ENCODE measurements at regions not wholly inside any gene's neighbourhood (a gene's known extent, or its start where the extent isn't known, plus 50 kb on each side); places are given as distances from the start of the nearest gene placed in this dataset.
"Not testable (repeated sequence)": the region's sequence is repeated elsewhere in the genome, so short reads cannot be mapped to it uniquely, and the experiment has no call there.

- no peak for DNase-seq (ENCODE audit: low read depth)
These were observed 269.0 kb downstream of the NSUN3 start for GRCh38 chr3:94331831-94332230.

GRCh38 chr3:94336046-94336753, 273.3 kb downstream of the NSUN3 start:
- DNase-seq (ENCODE audit: low read depth): no peak

- no peak for DNase-seq (ENCODE audit: low read depth)
These were observed 282.2 kb downstream of the NSUN3 start for GRCh38 chr3:94345101-94345500.

GRCh38 chr3:94349310-94349878, 286.5 kb downstream of the NSUN3 start:
- DNase-seq (ENCODE audit: low read depth): no peak

- no peak for DNase-seq (ENCODE audit: low read depth)
These were observed 293.7 kb downstream of the NSUN3 start for GRCh38 chr3:94356581-94356980.

- no peak for DNase-seq (ENCODE audit: low read depth)
These were observed 297.1 kb downstream of the NSUN3 start for GRCh38 chr3:94359996-94360395.

- DNase-seq (ENCODE audit: low read depth): no peak
These were observed 298.1 kb downstream of the NSUN3 start for GRCh38 chr3:94360987-94361386.

- DNase-seq (ENCODE audit: low read depth): no peak
These were observed 299.5 kb downstream of the NSUN3 start for GRCh38 chr3:94362393-94362792.

GRCh38 chr3:94365006-94365405, 302.1 kb downstream of the NSUN3 start:
- no peak for DNase-seq (ENCODE audit: low read depth)

- DNase-seq (ENCODE audit: low read depth): no peak
These were observed 309.2 kb downstream of the NSUN3 start for GRCh38 chr3:94372026-94372425.

GRCh38 chr3:94373456-94373855, 310.6 kb downstream of the NSUN3 start:
- no peak for DNase-seq (ENCODE audit: low read depth)

GRCh38 chr3:94374439-94375161, 311.7 kb downstream of the NSUN3 start:
- no peak for DNase-seq (ENCODE audit: low read depth)

GRCh38 chr3:94377123-94377696, 314.3 kb downstream of the NSUN3 start:
- DNase-seq (ENCODE audit: low read depth): not testable (repeated sequence)

- not testable (repeated sequence) for DNase-seq (ENCODE audit: low read depth)
These were observed 315.0 kb downstream of the NSUN3 start for GRCh38 chr3:94377863-94378262.

- no peak for DNase-seq (ENCODE audit: low read depth)
These were observed 315.5 kb downstream of the NSUN3 start for GRCh38 chr3:94378322-94378721.

- DNase-seq (ENCODE audit: low read depth): no peak
These were observed 316.4 kb downstream of the NSUN3 start for GRCh38 chr3:94379264-94379663.

GRCh38 chr3:94394885-94395284, 332.0 kb downstream of the NSUN3 start:
- DNase-seq (ENCODE audit: low read depth): no peak

- DNase-seq (ENCODE audit: low read depth): no peak
These were observed 333.0 kb downstream of the NSUN3 start for GRCh38 chr3:94395851-94396250.

GRCh38 chr3:94398036-94398435, 335.2 kb downstream of the NSUN3 start:
- no peak for DNase-seq (ENCODE audit: low read depth)

GRCh38 chr3:94401466-94401865, 338.6 kb downstream of the NSUN3 start:
- no peak for DNase-seq (ENCODE audit: low read depth)

- no peak for DNase-seq (ENCODE audit: low read depth)
These were observed 339.3 kb downstream of the NSUN3 start for GRCh38 chr3:94402126-94402525.

GRCh38 chr3:94405258-94406035, 342.6 kb downstream of the NSUN3 start:
- DNase-seq (ENCODE audit: low read depth): peak; percentile 7
